ENCODE measurements at regions not wholly inside any gene's neighbourhood (a gene's known extent, or its start where the extent isn't known, plus 50 kb on each side); places are given as distances from the start of the nearest gene placed in this dataset.

DNA sequence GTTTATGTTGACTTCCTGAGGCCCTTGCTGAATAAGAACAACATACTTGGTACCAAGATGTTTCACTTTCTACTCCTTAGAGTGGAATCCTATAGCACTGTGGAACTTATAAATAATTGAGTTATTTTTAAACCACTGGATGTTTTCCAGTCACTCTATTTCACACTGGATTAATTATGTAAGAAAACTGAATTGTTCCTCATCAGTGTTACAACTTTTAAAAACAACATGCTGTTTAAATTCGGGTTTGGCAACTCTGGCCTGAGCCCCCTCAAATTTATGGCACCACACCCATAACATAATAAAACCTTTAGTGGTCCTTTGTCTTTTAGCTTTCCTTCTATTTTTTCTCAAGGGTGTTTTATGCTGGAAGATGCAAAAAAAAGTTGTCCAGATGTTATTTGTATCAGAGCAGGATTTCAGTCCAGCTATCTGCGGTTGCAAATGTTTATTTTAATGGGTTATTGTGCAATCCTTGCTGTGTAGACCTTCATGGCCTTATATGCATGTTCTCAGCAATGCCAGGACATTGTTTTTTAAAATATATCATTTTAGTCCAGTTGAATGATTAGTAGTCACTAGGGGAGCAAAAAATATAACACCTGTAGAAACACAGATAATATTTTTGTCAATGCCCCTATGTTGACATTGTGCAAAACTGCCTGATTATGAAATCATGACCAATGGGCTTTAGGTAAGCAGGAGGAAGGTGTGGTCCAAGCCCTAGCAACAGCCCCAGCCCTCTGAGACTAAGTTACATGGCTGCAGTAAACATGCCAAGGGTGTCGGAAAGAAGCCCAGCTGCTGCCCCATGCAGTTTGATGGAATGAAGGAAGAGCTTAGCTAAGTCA, 638.0 kb upstream of the ZEB2 start:
- no peak overlapping the region for H3K27ac ChIP-seq (ENCODE audit: low read depth, low read length)
- WGBS, 3 donors, result 33 to 48% (median 36%) methylated on average over 3 of the region's 3 CpGs

DNA sequence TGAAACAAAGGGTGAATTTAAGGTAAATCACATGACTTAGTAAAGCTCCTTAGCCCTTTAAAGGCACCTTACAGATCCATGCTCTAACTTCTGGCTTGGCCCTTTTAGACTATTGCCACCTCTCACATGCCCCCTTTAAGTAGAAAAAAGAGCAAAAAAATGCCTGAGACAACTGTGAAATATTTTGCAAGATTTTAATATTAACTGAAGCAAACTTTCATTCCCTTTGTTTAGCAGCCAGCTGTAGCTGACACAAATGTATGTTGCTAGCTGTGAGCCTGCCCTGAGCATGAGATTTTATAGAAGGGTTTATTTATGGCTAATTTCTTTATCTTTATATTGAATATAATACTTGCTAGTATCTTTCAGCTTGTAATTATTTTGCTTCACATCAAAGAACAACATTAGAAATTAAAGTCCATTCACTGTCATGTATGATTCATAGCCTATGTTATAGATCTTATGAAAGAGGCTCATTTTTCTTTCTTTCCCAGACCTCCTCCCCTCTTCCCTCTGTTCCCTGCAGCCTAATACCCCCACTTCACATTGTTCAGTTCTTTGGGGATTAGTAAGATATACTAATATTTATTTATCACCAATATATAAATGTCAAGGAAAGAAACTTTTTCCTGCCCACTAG, 637.2 kb upstream of the ZEB2 start:
- H3K27ac ChIP-seq (ENCODE audit: low read depth, low read length), result no peak overlapping the region

- WGBS, 3 donors, result 84 to 94% (median 86%) methylated on average over 2 of the region's 2 CpGs
- no peak overlapping the region for H3K27ac ChIP-seq (ENCODE audit: low read depth, low read length)
These were observed 636.3 kb upstream of the ZEB2 start for GRCh38 chr2:145156199-145156598.

GRCh38 chr2:145155196-145155595, 635.3 kb upstream of the ZEB2 start:
- no peak overlapping the region for H3K27ac ChIP-seq (ENCODE audit: low read depth, low read length)
- WGBS, 3 donors, result 66 to 82% (median 80%) methylated on average over 2 of the region's 2 CpGs

GRCh38 chr2:145154731-145155130, 634.8 kb upstream of the ZEB2 start:
- WGBS, 3 donors, result 81 to 84% (median 82%) methylated on average over 2 of the region's 2 CpGs
- no peak overlapping the region for H3K27ac ChIP-seq (ENCODE audit: low read depth, low read length)

- no peak overlapping the region for H3K27ac ChIP-seq (ENCODE audit: low read depth, low read length)
These were observed 626.8 kb upstream of the ZEB2 start for GRCh38 chr2:145146691-145147090.

DNA sequence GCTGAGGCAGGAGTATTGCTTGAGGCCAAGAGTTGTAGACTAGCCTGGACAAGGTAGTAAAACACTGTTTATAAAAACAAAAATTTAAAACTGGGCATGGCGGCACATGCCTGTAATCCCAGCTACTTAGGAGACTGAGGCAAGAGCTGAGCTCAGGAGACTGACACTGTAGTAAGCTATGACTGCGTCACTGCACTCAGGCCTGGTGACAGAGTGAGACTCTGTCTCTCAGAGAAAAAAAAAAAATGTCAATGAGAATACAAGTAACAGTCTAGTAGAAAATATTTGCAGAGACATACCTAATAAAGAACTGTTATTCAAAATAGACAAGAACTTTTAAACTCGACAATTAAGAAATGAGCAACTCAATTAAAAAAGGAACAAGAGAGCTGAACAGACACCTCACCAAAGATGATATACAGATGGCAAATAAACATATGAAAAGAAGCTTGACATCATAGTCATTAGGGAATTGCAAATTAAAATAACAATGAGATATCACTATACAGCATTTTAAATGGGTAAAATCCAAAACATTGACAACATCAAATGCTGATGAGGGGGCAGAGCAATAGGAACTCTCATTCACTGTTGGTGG, 624.3 kb upstream of the ZEB2 start:
- 95 to 100% (median 99%) methylated on average over 3 of the region's 3 CpGs for WGBS, 3 donors
- H3K27ac ChIP-seq (ENCODE audit: low read depth, low read length), result no peak overlapping the region

DNA sequence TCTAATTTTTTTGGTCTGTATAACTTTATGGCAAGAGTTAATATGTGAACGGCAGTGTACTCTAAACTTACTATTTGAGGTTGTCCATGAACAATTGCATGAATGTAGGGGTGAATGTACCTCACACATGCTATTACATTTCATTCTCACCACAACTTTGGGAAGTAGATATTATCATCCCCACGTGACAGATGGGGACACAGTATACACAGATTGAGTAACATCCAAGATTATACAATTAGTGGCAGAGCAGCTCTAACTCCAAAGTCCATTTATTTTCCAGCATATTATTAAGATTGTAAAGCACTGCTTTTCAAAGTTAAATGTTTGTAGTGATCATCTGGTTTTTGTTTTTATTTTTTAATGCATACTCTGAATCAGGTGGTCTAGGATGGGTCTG, 622.1 kb upstream of the ZEB2 start:
- H3K27ac ChIP-seq (ENCODE audit: low read depth, low read length), result no peak overlapping the region
- WGBS, 3 donors, result 52 to 75% (median 69%) methylated on average over 2 of the region's 2 CpGs

- 85 to 93% (median 89%) methylated on average over 4 of the region's 4 CpGs for WGBS, 3 donors
- no peak overlapping the region for H3K27ac ChIP-seq (ENCODE audit: low read depth, low read length)
These were observed 620.7 kb upstream of the ZEB2 start for GRCh38 chr2:145140658-145141057.

DNA sequence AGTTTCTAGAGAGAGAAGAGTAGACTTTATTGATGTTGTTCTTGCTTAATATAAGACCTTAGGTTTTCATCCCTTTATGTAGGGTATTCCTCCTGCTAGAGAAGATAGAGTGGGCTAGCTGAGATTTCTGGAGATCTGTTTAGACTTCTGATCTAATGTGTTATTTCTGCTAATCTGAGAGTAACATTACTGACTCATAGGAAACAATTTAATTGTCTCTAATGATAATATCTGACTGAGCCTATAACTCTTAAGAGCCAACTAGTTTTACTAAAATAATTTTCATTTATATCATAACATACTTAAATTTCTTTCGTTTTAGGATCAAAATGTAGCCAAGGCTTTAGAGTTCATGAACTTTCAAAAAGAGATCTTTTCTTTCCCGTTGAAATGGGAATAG, 618.7 kb upstream of the ZEB2 start:
- 62 to 77% (median 76%) methylated on average over 2 of the region's 2 CpGs for WGBS, 3 donors
- no peak overlapping the region for H3K27ac ChIP-seq (ENCODE audit: low read depth, low read length)

DNA sequence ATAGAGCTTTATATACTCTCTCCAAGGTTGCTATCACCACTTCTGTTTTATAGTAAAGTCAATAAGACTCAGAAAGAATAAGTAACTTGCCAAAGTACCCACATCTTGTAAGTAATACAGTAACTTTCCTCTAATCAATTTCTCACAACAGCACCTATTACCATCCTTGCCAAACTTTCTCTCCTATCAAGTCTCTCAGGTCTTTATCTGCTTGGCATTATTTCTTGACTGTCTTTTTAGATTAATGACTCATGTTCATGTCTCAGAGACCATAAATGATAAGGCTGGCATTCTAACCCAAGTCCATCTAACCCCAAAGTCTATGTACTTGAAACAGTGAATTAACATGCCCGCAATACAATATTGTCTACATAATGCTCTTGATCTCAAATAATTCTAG, 618.0 kb upstream of the ZEB2 start:
- 93 to 96% (median 94%) methylated on average over 1 of the region's 1 CpG for WGBS, 3 donors
- H3K27ac ChIP-seq (ENCODE audit: low read depth, low read length), result no peak overlapping the region

GRCh38 chr2:145137211-145137610, 617.3 kb upstream of the ZEB2 start:
- no peak overlapping the region for H3K27ac ChIP-seq (ENCODE audit: low read depth, low read length)
- 93 to 98% (median 98%) methylated on average over 4 of the region's 4 CpGs for WGBS, 3 donors

DNA sequence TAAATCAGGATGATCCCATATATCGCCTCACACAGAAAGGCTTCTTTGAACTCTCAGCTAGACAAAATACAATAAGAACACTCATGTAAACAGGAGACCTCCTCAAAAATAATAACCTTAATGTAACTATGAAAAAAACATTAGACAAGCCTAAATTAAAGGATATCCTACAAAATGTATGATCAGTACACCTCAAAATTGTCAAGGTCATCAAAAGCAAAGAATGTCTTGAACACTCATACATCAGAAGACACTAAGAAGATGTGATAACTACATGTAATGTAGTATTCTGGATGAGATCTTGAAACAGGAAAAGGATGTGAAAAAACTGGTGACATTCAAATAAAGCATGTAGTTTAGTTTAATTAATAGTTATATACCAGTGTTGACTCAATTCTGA, 616.8 kb upstream of the ZEB2 start:
- no peak overlapping the region for H3K27ac ChIP-seq (ENCODE audit: low read depth, low read length)

DNA sequence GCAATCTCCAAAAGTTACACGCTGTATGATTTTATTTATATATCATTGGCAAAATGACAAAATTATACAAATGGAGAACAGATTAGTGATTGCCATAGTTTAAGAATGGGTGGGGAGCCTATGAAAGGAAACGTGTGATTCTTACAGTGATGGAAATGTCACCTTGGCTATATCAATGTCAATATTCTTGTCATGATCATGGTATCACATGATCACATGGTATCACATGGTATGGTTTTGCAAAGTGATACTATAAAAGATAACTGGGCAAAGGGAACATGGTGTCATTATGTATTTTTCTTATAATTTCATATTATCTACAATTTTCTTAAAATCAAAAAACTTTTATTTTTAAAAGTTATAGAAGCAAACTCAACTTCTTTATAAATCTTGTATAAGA, 606.2 kb upstream of the ZEB2 start:
- 78 to 93% (median 82%) methylated on average over 2 of the region's 2 CpGs for WGBS, 3 donors
- no peak overlapping the region for H3K27ac ChIP-seq (ENCODE audit: low read depth, low read length)

More for the DNA sequence above, 616.8 kb upstream of the ZEB2 start:
- 86 to 94% (median 92%) methylated on average over 1 of the region's 1 CpG for WGBS, 3 donors

DNA sequence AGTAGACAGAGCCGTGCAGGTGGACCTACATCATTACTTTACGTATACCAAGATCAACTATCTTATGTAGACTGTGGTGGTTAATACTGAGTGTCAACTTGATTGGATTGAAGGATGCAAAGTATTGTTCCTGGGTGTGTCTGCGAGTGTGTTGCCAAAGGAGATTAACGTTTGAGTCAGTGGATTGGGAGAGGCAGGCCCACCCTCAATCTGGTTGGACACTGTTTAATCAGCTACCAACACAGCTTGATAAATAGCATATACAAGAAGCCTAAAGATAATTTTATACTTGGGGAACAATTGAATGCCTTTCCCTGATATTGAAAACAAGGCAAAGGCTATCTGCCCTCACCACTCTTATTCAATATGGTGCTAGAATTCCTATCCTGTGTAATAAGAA, 604.2 kb upstream of the ZEB2 start:
- H3K27ac ChIP-seq (ENCODE audit: low read depth, low read length), result no peak overlapping the region
- 82 to 91% (median 88%) methylated on average over 4 of the region's 4 CpGs for WGBS, 3 donors

GRCh38 chr2:145123606-145124005, 603.7 kb upstream of the ZEB2 start:
- 90 to 92% (median 90%) methylated on average over 2 of the region's 2 CpGs for WGBS, 3 donors

DNA sequence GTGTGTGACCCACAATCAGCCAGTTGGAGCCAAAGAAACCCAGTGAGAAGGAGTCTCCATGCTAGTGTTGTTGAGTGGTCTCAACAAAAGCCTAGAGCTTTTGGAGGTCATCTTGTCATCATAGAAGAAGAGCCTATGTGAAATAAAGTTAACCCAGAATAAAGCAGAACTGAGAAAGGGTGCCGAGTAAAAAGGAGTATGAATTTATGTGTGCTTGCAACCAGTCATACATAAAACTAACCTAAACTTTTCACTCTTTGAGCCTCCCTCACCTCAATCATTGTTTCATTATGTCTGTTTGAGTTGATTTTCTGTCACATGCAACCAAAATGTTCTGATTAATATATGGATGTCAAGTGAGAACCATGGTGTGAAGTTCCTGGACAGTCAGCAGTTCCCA, 599.3 kb upstream of the ZEB2 start:
- 91 to 96% (median 94%) methylated on average over 1 of the region's 1 CpG for WGBS, 3 donors
- H3K27ac ChIP-seq (ENCODE audit: low read depth, low read length), result no peak overlapping the region

More at GRCh38 chr2:145123606-145124005, 603.7 kb upstream of the ZEB2 start:
- H3K27ac ChIP-seq (ENCODE audit: low read depth, low read length), result no peak overlapping the region

GRCh38 chr2:145116834-145117725, 597.2 kb upstream of the ZEB2 start:
- 54 to 74% (median 63%) methylated on average over 5 of the region's 5 CpGs for WGBS, 3 donors
- H3K27ac ChIP-seq (ENCODE audit: low read depth, low read length), result no peak overlapping the region

DNA sequence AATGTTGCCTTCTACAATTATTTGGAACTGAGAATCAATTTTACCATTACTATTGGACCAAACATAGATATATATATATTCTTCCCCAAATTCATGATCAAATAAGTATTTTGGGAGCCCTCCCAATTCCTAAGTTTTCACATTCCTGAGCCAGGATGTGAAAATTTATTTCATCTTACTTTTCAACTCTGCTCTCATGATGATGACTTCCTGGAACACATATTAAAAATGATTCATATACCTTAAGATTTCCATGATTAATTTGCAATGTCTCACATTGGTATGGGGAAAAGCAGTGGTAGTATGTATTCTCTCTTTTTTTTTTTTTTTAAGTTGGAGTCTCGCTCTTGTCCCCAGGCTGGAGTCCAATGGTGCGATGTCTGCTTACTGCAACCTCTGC, 596.1 kb upstream of the ZEB2 start:
- WGBS, 3 donors, result 94 to 97% (median 97%) methylated on average over 2 of the region's 2 CpGs
- H3K27ac ChIP-seq (ENCODE audit: low read depth, low read length), result no peak overlapping the region

Data from adipose tissue (tissue), 3 donors.